ENCODE measurements at regions not wholly inside any gene's neighbourhood (a gene's known extent, or its start where the extent isn't known, plus 50 kb on each side); places are given as distances from the start of the nearest gene placed in this dataset.

DNA sequence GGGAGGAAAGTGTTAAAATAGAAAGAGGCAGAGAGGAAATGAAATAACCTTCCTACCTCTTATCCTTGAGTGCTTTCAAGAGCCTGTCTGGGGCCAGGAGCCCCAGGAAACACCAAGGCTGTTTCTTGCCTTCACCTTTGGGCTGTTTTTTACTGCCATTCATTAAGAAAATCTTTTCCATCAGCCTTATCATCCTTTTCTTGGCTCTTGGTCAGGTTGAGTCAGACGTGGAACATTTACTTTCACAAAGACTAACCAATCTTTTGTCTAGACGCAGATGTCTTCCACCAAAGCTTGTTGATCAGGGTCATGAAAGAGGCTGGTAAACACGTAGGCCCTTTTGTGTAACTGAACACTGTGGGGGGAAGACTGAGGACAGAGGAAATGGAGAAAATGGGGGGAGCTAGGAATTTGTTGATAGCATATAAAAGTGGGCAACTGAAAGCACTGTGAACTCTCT lies 151.0 kb upstream of the THBS1 start:
- Histone ChIP-seq H3K4me1 (ENCODE audit: control insufficient read depth, insufficient read depth, low read length) (peaks cover 16% of the 10 kb centered on the region), H3K9me3 (ENCODE audit: control insufficient read depth, low read length) (no peaks in the 10 kb centered on the region), H3K36me3 (ENCODE audit: control insufficient read depth, insufficient read depth, low read length) (no peaks in the 10 kb centered on the region)

DNA sequence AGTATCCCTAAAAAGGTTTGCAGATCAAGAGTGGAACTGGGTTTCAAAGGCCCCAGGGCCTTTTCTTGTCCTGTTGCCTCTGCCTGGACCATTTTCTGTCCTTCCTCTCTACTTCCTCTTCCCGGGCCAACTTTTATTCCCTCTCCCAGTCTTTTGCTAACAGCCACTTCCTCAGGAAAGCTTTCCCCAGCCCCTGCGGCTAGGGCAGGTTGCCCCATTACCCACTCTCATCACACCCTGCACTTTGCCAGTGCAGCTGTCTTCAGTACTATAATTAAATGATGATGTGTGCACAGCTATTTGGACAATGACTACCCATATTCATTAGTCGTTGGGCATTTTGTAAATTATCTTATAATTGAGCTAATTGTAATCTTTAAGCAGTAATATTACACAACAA lies 150.5 kb upstream of the THBS1 start:
- Histone ChIP-seq H3K36me3 (ENCODE audit: control insufficient read depth, insufficient read depth, low read length) (no peaks in the 10 kb centered on the region), H3K27me3 (ENCODE audit: control insufficient read depth, insufficient read depth, low read length) (peaks cover 4% of the 10 kb centered on the region), H3K4me1 (ENCODE audit: control insufficient read depth, insufficient read depth, low read length) (peaks cover 19% of the 10 kb centered on the region), H3K4me3 (ENCODE audit: low read length) (no peak overlapping the region), H3K9me3 (ENCODE audit: control insufficient read depth, low read length) (no peaks in the 10 kb centered on the region), H3K9ac (ENCODE audit: low read length) (no peak overlapping the region)

More for the DNA sequence above, 151.0 kb upstream of the THBS1 start:
- H3K27me3 ChIP-seq (ENCODE audit: control insufficient read depth, insufficient read depth, low read length): peaks cover 4% of the 10 kb centered on the region
- H3K9ac ChIP-seq (ENCODE audit: low read length): no peak overlapping the region
- H3K4me3 ChIP-seq (ENCODE audit: low read length): no peak overlapping the region

DNA sequence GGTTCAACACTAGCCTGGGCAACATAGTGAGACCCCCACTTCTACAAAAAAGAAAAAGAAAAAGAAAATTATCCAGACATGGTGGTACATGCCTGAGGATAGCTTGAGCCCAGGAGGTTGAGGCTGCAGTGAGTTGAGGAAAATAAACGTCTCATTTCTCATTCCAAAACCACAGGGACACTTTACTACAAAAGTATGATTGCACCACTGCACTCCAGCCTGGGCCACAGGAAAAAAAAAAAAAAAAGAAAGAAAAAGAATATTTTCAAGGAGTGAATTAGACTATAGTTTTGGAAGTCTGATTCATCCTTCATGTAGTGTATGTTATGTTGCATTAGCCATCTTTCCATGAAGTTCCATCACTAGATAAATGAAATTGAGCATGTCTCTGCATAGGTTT lies 149.5 kb upstream of the THBS1 start:
- H3K4me1 ChIP-seq (ENCODE audit: control insufficient read depth, insufficient read depth, low read length): peaks cover 19% of the 10 kb centered on the region
- H3K4me3 ChIP-seq (ENCODE audit: low read length): no peak overlapping the region
- no peaks in the 10 kb centered on the region for H3K36me3 ChIP-seq (ENCODE audit: control insufficient read depth, insufficient read depth, low read length)
- no peaks in the 10 kb centered on the region for H3K9me3 ChIP-seq (ENCODE audit: control insufficient read depth, low read length)
- no peak overlapping the region for H3K9ac ChIP-seq (ENCODE audit: low read length)
- peaks cover 4% of the 10 kb centered on the region for H3K27me3 ChIP-seq (ENCODE audit: control insufficient read depth, insufficient read depth, low read length)

DNA sequence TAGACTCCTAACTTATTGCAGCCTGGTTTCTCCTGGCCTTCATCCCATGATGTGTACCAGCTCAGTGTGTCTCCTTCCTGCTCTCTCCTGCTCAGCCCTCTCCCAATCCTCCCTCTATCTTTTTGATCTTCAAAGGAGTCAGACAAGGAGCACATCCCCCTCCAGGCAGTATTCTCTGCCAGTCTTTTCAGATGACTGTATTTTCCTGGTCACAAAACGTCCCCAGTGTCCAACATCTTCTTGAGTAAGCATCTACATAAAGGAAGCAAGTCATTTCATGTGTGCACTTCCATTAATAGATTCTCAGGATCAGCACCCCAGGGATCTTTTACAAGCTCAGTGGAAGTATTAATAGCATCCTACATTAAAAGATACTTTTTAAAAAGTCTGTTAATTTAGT lies 148.9 kb upstream of the THBS1 start:
- peaks cover 19% of the 10 kb centered on the region for H3K4me1 ChIP-seq (ENCODE audit: control insufficient read depth, insufficient read depth, low read length)
- no peak overlapping the region for H3K9ac ChIP-seq (ENCODE audit: low read length)
- H3K4me3 ChIP-seq (ENCODE audit: low read length): no peak overlapping the region
- peaks cover 4% of the 10 kb centered on the region for H3K27me3 ChIP-seq (ENCODE audit: control insufficient read depth, insufficient read depth, low read length)
- no peaks in the 10 kb centered on the region for H3K36me3 ChIP-seq (ENCODE audit: control insufficient read depth, insufficient read depth, low read length)
- H3K9me3 ChIP-seq (ENCODE audit: control insufficient read depth, low read length): no peaks in the 10 kb centered on the region

DNA sequence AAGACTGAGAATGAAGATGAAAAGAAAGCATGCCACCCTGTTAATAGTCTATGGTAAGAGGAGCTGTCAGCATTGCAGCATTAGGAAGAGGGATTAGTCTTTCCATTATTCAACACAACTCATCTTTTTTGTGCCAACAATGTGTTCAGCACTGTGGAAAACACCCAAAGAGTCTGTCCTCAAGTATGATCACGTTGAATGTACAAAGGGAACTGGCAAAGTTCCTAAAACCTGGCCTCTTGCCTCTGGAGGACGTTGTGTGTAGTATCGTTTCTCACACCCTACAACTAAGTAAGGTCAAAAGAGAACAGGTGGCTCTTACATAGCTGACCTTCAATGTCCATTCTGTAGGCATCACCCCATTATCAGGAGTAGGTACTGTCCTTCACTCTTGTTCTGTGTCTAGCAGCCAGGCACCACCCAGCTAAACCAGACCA lies 147.9 kb upstream of the THBS1 start:
- Histone ChIP-seq H3K9ac (ENCODE audit: low read length) (no peak overlapping the region), H3K36me3 (ENCODE audit: control insufficient read depth, insufficient read depth, low read length) (no peaks in the 10 kb centered on the region), H3K4me3 (ENCODE audit: low read length) (no peak overlapping the region), H3K4me1 (ENCODE audit: control insufficient read depth, insufficient read depth, low read length) (peaks cover 19% of the 10 kb centered on the region), H3K9me3 (ENCODE audit: control insufficient read depth, low read length) (no peaks in the 10 kb centered on the region), H3K27me3 (ENCODE audit: control insufficient read depth, insufficient read depth, low read length) (no peaks in the 10 kb centered on the region)

DNA sequence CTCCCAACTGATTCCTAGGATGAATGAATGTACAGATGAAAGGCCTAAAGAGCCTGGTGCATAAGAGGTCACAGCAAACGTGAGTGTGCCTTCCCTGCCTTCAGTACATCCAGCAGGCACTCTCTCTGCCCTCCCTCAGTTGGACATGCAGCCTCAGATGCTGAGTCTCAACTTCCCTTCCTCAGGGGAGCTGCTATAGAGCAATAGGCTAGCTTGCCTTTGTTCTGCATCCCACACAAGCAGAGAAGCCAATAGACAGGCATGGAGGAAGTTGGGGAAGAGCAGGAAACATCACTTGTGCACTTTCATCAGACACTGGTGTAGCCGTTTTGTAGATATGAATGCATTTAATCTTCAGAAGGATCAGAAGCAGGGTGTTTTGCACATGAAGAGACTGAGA lies 147.5 kb upstream of the THBS1 start:
- Histone ChIP-seq H3K9me3 (ENCODE audit: control insufficient read depth, low read length) (no peaks in the 10 kb centered on the region), H3K4me3 (ENCODE audit: low read length) (no peak overlapping the region), H3K4me1 (ENCODE audit: control insufficient read depth, insufficient read depth, low read length) (peaks cover 19% of the 10 kb centered on the region), H3K9ac (ENCODE audit: low read length) (no peak overlapping the region), H3K27me3 (ENCODE audit: control insufficient read depth, insufficient read depth, low read length) (no peaks in the 10 kb centered on the region), H3K36me3 (ENCODE audit: control insufficient read depth, insufficient read depth, low read length) (no peaks in the 10 kb centered on the region)

DNA sequence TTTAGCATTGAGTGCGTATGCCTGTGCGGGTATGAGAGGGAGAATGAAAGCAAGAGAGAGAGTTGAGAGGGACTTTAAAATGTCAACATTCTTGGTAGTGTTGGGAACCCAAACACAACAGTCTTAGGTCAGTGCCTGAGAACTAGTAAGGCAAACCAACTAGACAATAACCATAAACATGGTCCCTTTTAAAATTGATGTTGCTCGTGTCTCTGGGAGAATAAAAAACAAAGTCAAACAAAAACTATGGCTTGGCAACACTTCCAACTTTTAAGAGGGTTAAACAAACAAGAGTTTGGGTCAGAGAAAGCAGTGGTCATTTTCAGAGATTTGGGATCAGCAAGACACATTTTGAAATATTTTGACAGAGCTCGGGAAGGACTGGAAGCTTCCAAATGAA lies 146.7 kb upstream of the THBS1 start:
- H3K36me3 ChIP-seq (ENCODE audit: control insufficient read depth, insufficient read depth, low read length): no peaks in the 10 kb centered on the region
- H3K4me1 ChIP-seq (ENCODE audit: control insufficient read depth, insufficient read depth, low read length): peaks cover 19% of the 10 kb centered on the region
- no peak overlapping the region for H3K4me3 ChIP-seq (ENCODE audit: low read length)
- no peak overlapping the region for H3K9ac ChIP-seq (ENCODE audit: low read length)
- no peaks in the 10 kb centered on the region for H3K9me3 ChIP-seq (ENCODE audit: control insufficient read depth, low read length)
- H3K27me3 ChIP-seq (ENCODE audit: control insufficient read depth, insufficient read depth, low read length): no peaks in the 10 kb centered on the region

DNA sequence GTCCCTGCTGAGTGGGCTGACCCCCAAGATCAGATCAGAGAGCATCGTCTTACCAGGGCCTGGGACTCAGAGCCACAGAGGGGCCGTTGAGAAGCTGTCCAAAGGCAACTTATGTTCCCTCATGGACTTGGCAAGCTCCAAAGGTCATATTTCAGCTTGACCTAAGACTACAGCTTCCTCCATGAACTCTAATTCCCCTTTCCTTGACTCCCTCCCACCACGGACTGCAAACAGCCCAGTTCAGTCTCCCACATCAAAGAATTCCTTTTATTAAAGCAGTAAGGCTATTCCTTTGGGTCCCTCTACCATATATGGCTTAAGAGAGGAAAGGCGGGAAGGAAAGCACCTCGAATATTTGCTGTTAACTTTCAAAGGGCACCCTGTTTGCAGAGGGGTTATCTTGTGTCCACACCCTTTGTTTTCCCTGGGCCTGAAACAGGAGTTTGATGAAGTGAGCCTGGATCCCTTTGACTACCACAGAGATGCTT lies 146.1 kb upstream of the THBS1 start:
- Histone ChIP-seq H3K9me3 (ENCODE audit: control insufficient read depth, low read length) (no peaks in the 10 kb centered on the region), H3K4me3 (ENCODE audit: low read length) (no peak overlapping the region), H3K27me3 (ENCODE audit: control insufficient read depth, insufficient read depth, low read length) (no peaks in the 10 kb centered on the region), H3K4me1 (ENCODE audit: control insufficient read depth, insufficient read depth, low read length) (peaks cover 16% of the 10 kb centered on the region), H3K9ac (ENCODE audit: low read length) (no peak overlapping the region), H3K36me3 (ENCODE audit: control insufficient read depth, insufficient read depth, low read length) (no peaks in the 10 kb centered on the region)

DNA sequence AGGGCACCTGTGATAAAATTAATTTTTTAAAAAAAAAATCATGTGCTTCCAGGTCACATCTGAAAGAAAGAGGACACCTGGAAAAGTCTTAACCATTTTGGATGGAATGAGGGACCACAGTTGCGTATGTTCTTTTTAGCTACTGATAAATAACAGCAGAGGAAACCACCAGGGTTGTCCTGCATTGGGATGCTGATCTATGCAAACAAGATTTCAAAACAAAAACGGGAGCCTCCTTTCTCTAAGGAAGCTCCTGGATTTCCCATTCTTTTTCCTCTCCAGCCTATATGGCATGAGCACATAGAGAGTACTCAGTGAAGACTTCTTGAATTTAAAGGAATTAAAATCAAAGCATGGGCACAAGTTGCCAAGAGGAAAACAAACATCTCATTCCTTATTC lies 145.6 kb upstream of the THBS1 start:
- Histone ChIP-seq H3K27me3 (ENCODE audit: control insufficient read depth, insufficient read depth, low read length) (no peaks in the 10 kb centered on the region), H3K9me3 (ENCODE audit: control insufficient read depth, low read length) (no peaks in the 10 kb centered on the region), H3K4me1 (ENCODE audit: control insufficient read depth, insufficient read depth, low read length) (peaks cover 11% of the 10 kb centered on the region), H3K9ac (ENCODE audit: low read length) (no peak overlapping the region), H3K4me3 (ENCODE audit: low read length) (no peak overlapping the region), H3K36me3 (ENCODE audit: control insufficient read depth, insufficient read depth, low read length) (no peaks in the 10 kb centered on the region)

DNA sequence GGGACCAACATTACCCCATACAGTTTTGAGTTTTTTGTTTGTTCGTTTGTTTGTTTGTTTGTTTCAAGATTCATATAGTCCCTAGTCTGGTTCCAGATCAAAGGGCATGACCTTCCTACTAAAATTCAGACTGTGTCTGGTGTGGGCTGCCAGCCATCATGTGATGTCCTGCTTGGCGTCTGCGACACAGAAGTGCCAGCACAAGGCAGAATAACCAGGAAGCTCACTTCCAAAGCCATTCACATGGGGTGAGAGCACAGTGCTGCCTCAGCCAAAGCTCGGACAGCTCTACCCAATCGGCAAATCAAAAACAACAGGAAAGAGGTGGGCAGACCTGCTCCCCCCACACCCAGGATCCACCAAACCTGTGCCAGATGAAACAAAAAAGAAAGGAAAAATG lies 142.6 kb upstream of the THBS1 start:
- H3K4me3 ChIP-seq (ENCODE audit: low read length): no peak overlapping the region
- H3K9ac ChIP-seq (ENCODE audit: low read length): no peak overlapping the region
- H3K27me3 ChIP-seq (ENCODE audit: control insufficient read depth, insufficient read depth, low read length): no peaks in the 10 kb centered on the region
- no peaks in the 10 kb centered on the region for H3K9me3 ChIP-seq (ENCODE audit: control insufficient read depth, low read length)
- H3K36me3 ChIP-seq (ENCODE audit: control insufficient read depth, insufficient read depth, low read length): no peaks in the 10 kb centered on the region
- peaks cover 8% of the 10 kb centered on the region for H3K4me1 ChIP-seq (ENCODE audit: control insufficient read depth, insufficient read depth, low read length)

DNA sequence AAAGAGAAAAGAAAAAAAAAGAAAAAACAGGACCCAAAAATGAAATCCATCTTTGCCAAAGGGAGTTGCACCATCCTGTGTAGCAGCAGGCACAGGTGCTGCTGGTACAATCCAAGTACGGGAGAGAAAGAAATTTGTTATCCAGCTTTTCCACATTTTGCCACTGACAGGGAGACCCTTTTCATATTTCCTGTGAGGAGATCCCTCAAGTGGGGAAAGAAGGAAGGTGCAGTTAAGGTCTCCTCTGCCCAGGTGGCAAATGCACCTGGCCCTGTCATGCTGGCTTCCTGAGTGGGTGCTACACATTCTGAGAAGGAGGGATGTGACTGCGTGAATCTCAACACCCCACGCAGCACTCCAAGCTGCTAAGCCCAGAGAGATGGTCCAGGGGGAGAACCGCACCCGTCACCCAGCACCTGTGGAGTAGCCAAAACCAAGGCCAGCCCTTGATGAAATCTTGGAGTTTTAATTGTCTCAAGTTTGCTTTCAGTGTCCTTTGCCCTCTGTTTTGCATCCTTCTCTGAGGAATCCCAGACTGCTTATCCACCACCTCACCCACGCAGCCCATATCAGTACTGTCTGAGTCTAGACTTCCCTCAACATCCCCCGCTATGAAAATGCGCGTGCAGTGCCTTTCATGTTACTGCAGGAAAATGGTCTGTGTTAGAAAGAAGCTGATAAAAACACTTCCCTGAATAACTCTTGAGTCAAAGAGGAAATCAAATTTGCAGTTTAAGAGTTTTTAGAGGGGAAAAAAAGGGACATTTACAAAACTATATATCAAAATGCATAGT lies 141.9 kb upstream of the THBS1 start:
- Histone ChIP-seq H3K4me1 (ENCODE audit: control insufficient read depth, insufficient read depth, low read length) (peaks cover 8% of the 10 kb centered on the region), H3K9ac (ENCODE audit: low read length) (no peak overlapping the region), H3K4me3 (ENCODE audit: low read length) (no peak overlapping the region), H3K36me3 (ENCODE audit: control insufficient read depth, insufficient read depth, low read length) (no peaks in the 10 kb centered on the region), H3K9me3 (ENCODE audit: control insufficient read depth, low read length) (no peaks in the 10 kb centered on the region), H3K27me3 (ENCODE audit: control insufficient read depth, insufficient read depth, low read length) (no peaks in the 10 kb centered on the region)

DNA sequence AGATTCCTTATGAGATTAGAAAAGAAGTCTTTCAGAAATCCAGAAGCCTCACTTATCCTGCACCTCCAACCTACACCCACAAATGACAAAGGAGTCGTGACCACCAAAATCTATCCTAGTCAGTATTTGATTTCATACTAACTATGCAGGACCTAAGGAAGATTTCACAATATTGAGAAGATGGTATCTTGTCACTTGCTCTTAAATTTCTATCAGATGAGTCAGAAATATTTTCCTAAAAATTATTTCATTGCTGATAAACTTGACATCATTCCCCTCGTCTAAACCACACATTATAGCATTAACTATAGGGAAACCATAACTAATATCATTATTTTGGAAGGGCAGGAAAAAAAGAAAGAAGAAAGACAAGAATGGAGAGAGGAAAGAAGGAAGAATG lies 138.0 kb upstream of the THBS1 start:
- no peak overlapping the region for H3K9ac ChIP-seq (ENCODE audit: low read length)
- no peak overlapping the region for H3K4me3 ChIP-seq (ENCODE audit: low read length)
- H3K36me3 ChIP-seq (ENCODE audit: control insufficient read depth, insufficient read depth, low read length): no peaks in the 10 kb centered on the region
- H3K27me3 ChIP-seq (ENCODE audit: control insufficient read depth, insufficient read depth, low read length): no peaks in the 10 kb centered on the region
- no peaks in the 10 kb centered on the region for H3K9me3 ChIP-seq (ENCODE audit: control insufficient read depth, low read length)
- no peaks in the 10 kb centered on the region for H3K4me1 ChIP-seq (ENCODE audit: control insufficient read depth, insufficient read depth, low read length)
